ENCODE measurements at regions not wholly inside any gene's neighbourhood (a gene's known extent, or its start where the extent isn't known, plus 50 kb on each side); places are given as distances from the start of the nearest gene placed in this dataset.

- TF ChIP-seq GATA2 (IDR thresholded peaks at IDR 0.05; ENCODE audit: low read depth, low read length) (no peak), GATA3 (IDR thresholded peaks at IDR 0.05; ENCODE audit: low read depth, low read length) (no peak)
Observed at GRCh38 chr2:189260361-189260814, 80.8 kb upstream of the COL5A2 start.
